Prostate gland (tissue), 2 donors: ENCODE measurements at regions not wholly inside any gene's neighbourhood (a gene's known extent, or its start where the extent isn't known, plus 50 kb on each side); places are given as distances from the start of the nearest gene placed in this dataset.
"Not testable (repeated sequence)": the region's sequence is repeated elsewhere in the genome, so short reads cannot be mapped to it uniquely, and the experiment has no call there.

Experiments used
- DNase-seq: peaks from one replicate; pipeline ENCODE4 v3.0.0-alpha.2; 2019; ENCODE audit warnings: low spot score
- H3K27ac ChIP-seq, 2 donors: fragments of 200-600 bp; sonication (generic); 2 replicates each; pipeline ENCODE4 v1.5.1; 2017 to 2019
- H3K27me3 ChIP-seq: fragments of 200-600 bp; sonication (generic); replicated peaks from 2 replicates; pipeline ENCODE4 v1.5.1; 2019; ENCODE audit not compliant: insufficient read depth
- H3K36me3 ChIP-seq, 2 donors: fragments of 200-600 bp; sonication (generic); 1 replicate in 1 of 2; 2 replicates in 1 of 2; pipeline versions ENCODE4 v1.5.1 to v1.8.1; 2017 to 2019
- H3K4me1 ChIP-seq: fragments of 200-600 bp; sonication (generic); replicated peaks from 2 replicates; pipeline ENCODE4 v1.5.1; 2019
- H3K4me3 ChIP-seq, 2 donors: fragments of 200-600 bp; sonication (generic); 2 replicates each; pipeline ENCODE4 v1.5.1; 2017 to 2019
- H3K9me3 ChIP-seq: fragments of 200-600 bp; sonication (generic); 2 replicates; pipeline ENCODE4 v1.5.1; 2017
- CTCF ChIP-seq, 4 experiments: fragments of 200-600 bp in 2 of 4; fragments of 450-650 bp in 2 of 4; sonication (generic) in 2 of 4; IDR thresholded peaks; 1 replicate in 3 of 4; 2 replicates in 1 of 4; pipeline ENCODE4 v1.5.1; 2016 to 2019; ENCODE audit warnings: antibody characterized with exemption in 4 of 4, mild to moderate bottlenecking in 2 of 4, moderate library complexity in 2 of 4
- POLR2A ChIP-seq: fragments of 450-650 bp; IDR thresholded peaks from one replicate; pipeline ENCODE4 v1.6.1; 2016; ENCODE audit warnings: antibody characterized with exemption, mild to moderate bottlenecking
- POLR2AphosphoS5 ChIP-seq: sonication (generic); formaldehyde crosslinking; IDR thresholded peaks from one replicate; pipeline ENCODE4 v1.6.1; 2017; ENCODE audit warnings: antibody characterized with exemption
- WGBS: methylation state at CpG from one replicate; pipeline ENCODE4 v1.1.5; 2018; 5-methylcytosine and 5-hydroxymethylcytosine counted together
- intact Hi-C: fragments of 100-400 bp; cut with DNase I; formaldehyde crosslinking; loops from one replicate; pipeline ENCODE4 v1.14.2; 2022

DNA sequence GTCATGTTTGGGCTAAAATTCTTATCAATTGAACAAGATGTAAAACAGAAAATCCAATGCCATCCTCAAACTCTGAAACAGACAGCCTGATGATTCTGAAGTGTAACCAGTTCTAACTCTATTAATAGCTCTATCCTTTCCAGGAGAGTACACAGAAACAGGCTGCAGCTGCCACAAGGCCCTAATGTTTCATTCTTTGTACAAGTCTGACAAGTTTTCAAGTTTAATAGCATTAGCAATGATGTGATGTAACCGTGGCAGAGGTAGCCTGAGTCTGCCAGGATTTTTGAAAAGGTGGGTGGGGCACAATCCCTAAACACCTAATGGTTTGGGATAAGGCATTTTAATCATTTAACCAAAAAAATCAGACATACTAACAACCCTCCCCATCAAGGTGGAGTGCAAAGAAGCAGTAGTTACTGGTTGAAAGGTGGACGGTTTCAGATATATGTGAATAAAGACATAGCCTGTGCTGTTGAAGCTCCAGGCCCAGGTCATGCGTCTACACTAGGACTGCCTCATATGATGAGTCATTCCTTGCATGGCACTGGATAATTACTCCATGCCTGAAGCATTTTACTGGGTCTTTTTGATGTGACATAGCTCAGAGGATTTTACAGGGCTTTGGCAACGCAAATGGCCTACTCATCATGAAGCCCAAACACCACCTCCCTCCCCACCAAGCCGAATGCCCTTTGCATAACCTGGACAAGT, 145.1 kb upstream of the GRIP1 start:
- peak; percentile 62 for DNase-seq
- no peak for TF ChIP-seq POLR2A
- no peak for TF ChIP-seq CTCF (IDR thresholded peaks at IDR 0.05)
- TF ChIP-seq POLR2AphosphoS5: peak; percentile 90
- no peaks in the 10 kb centered on the region for H3K4me1 ChIP-seq
- no peaks in the 10 kb centered on the region for H3K9me3 ChIP-seq
- no peak overlapping the region for H3K4me3 ChIP-seq
- 39% methylated on average over 5 of the region's 5 CpGs for WGBS
- H3K27ac ChIP-seq: peak overlapping the region; percentile 61 to 69
- no peaks in the 10 kb centered on the region for H3K36me3 ChIP-seq
- H3K27me3 ChIP-seq: no peaks in the 10 kb centered on the region
- intact Hi-C loops: no loop called here

DNA sequence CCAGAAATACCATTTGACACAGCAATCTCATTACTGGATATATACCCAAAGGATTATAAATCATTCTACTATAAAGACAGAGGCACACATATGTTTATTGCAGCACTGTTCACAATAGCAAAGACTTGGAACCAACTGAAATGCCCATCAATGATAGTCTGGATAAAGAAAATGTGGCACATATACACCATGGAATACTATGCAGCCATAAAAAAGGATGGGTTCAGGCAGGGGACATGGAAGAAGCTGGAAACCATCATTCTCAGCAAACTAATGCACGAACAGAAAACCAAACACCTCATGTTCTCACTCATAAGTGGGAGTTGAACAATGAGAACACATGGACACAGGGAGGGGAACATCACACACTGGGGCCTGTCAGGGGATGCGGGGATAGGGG, 147.0 kb upstream of the GRIP1 start:
- H3K27ac ChIP-seq, DNase-seq, H3K36me3 ChIP-seq, H3K4me3 ChIP-seq, H3K27me3 ChIP-seq, H3K9me3 ChIP-seq, H3K4me1 ChIP-seq, intact Hi-C loops: not testable (repeated sequence)
- 91% methylated on average over 2 of the region's 2 CpGs for WGBS

DNA sequence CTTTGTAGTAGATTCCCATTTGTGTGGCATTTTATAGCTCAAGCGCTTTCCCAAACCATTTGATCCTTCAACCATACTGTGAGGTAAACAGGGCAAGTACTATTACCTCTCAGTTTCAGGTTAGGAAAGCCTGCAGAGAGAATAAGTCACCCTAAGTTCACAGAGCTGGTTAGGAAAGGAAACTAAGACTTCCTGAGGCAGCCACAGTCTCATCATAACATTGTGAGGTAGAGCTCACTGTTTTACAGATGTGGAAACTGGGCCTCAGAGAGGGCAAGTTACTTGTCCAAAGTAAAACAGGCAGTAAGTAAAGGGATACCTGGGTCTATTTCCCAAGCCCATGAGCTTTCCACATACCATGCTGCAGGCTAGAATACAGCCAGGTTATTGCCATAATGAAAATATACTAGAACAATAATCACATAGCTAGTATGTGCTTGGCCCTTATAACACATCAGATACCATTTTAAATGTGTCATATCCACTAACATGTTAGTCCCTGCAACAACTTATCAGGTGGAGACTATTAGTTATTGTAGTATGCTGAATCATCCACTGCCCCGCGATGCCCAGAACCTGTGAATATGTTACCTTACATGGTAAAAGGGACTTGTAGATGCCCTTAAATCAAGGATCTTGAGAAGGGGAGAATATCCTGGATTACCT, 150.9 kb upstream of the GRIP1 start:
- H3K36me3 ChIP-seq: no peaks in the 10 kb centered on the region
- no peaks in the 10 kb centered on the region for H3K27me3 ChIP-seq
- TF ChIP-seq CTCF (IDR thresholded peaks at IDR 0.05): no peak
- H3K4me1 ChIP-seq: no peaks in the 10 kb centered on the region
- H3K4me3 ChIP-seq: no peak overlapping the region
- 93% methylated on average over 3 of the region's 3 CpGs for WGBS
- no peak overlapping the region for H3K27ac ChIP-seq
- no peaks in the 10 kb centered on the region for H3K9me3 ChIP-seq
- intact Hi-C loops: no loop called here
- no peak for DNase-seq

GRCh38 chr12:66831495-66831894, 152.6 kb upstream of the GRIP1 start:
- intact Hi-C loops: no loop called here
- no peaks in the 10 kb centered on the region for H3K27me3 ChIP-seq
- DNase-seq: no peak
- no peaks in the 10 kb centered on the region for H3K4me1 ChIP-seq
- WGBS: 67% methylated on average over 4 of the region's 4 CpGs
- no peaks in the 10 kb centered on the region for H3K36me3 ChIP-seq
- no peak overlapping the region for H3K27ac ChIP-seq
- no peaks in the 10 kb centered on the region for H3K9me3 ChIP-seq
- H3K4me3 ChIP-seq: no peak overlapping the region
- TF ChIP-seq POLR2A (no peak), POLR2AphosphoS5 (no peak), CTCF (IDR thresholded peaks at IDR 0.05) (no peak)

DNA sequence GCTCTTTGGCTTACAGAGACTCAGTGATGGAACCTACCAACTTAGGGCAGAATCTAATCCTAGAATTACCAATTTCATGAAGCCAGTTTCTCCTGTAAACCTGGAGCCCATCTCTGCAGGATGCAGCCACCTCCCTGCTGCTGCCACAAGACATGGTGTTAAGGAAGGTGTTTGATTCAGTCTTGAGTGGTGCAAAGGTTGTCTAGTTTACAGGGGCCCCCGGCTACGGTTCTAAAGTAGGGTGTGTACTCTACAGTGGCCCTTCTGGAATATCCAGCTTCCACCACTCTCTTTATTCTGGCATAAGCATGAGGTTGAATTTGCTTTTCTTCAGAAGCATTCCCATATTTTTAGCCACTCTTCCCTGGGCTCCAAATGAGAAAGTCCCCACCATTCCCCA, 154.1 kb upstream of the GRIP1 start:
- intact Hi-C loops: no loop called here
- TF ChIP-seq POLR2A (no peak), CTCF (IDR thresholded peaks at IDR 0.05) (no peak)
- Histone ChIP-seq H3K4me3 (no peak overlapping the region), H3K9me3 (no peaks in the 10 kb centered on the region), H3K27ac (no peak overlapping the region), H3K4me1 (no peaks in the 10 kb centered on the region), H3K36me3 (no peaks in the 10 kb centered on the region), H3K27me3 (no peaks in the 10 kb centered on the region)
- 89% methylated on average over 2 of the region's 2 CpGs for WGBS
- no peak for DNase-seq
